GM12878 (cell line): ENCODE measurements at regions not wholly inside any gene's neighbourhood (a gene's known extent, or its start where the extent isn't known, plus 50 kb on each side); places are given as distances from the start of the nearest gene placed in this dataset.
A peak's percentile ranks its signal among the peaks of the same experiment; 100 is the strongest.

Experiments used
- ATF2 ChIP-seq: IDR thresholded peaks from 2 replicates; pipeline ENCODE4 v1.6.1; 2012; ENCODE audit warnings: low read length, inconsistent platforms
- BACH1 ChIP-seq: fragments of 450-650 bp; IDR thresholded peaks from 2 replicates; pipeline ENCODE4 v1.6.1; 2017; ENCODE audit warnings: mild to moderate bottlenecking, borderline replicate concordance
- CHD4 ChIP-seq: fragments of 200-600 bp; sonication (generic); IDR thresholded peaks from 2 replicates; pipeline ENCODE4 v1.6.1; 2016; ENCODE audit warnings: mild to moderate bottlenecking
- CREM ChIP-seq: IDR thresholded peaks from 2 replicates; pipeline ENCODE4 v1.6.1; 2014; ENCODE audit warnings: antibody characterized with exemption, low read depth
- E4F1 ChIP-seq: fragments of 450-650 bp; IDR thresholded peaks from 2 replicates; pipeline ENCODE4 v1.6.1; 2018; ENCODE audit warnings: borderline replicate concordance, mild to moderate bottlenecking; ENCODE audit not compliant: partially characterized antibody
- EED ChIP-seq: sonication (generic); IDR thresholded peaks from 2 replicates; pipeline ENCODE4 v1.6.1; 2016; ENCODE audit warnings: antibody characterized with exemption, low read depth
- FOXM1 ChIP-seq: IDR thresholded peaks from 2 replicates; pipeline ENCODE4 v1.6.1; 2012; ENCODE audit warnings: low read depth, mild to moderate bottlenecking, inconsistent platforms, low read length, moderate library complexity
- KDM1A ChIP-seq: fragments of 200-600 bp; sonication (generic); IDR thresholded peaks from 2 replicates; pipeline ENCODE4 v1.6.1; 2016; ENCODE audit warnings: borderline replicate concordance
- LARP7 ChIP-seq: fragments of 450-650 bp; IDR thresholded peaks from 2 replicates; pipeline ENCODE4 v1.6.1; 2017; ENCODE audit warnings: mild to moderate bottlenecking
- NR2F1 ChIP-seq: fragments of 450-650 bp; conservative IDR thresholded peaks from 2 replicates; pipeline ENCODE4 v1.6.1; 2017; ENCODE audit warnings: mild to moderate bottlenecking
- PAX8 ChIP-seq: fragments of 450-650 bp; IDR thresholded peaks from 2 replicates; pipeline ENCODE4 v1.6.1; 2017; ENCODE audit warnings: mild to moderate bottlenecking, moderate library complexity
- RFX5 ChIP-seq: IDR thresholded peaks from 2 replicates; pipeline ENCODE4 v1.6.1; 2011; ENCODE audit warnings: low read depth, low read length, improper control_type of control experiment
- SMC3 ChIP-seq: IDR thresholded peaks from 2 replicates; pipeline ENCODE4 v1.6.1; 2011; ENCODE audit warnings: low read length, improper control_type of control experiment, borderline replicate concordance
- STAT3 ChIP-seq: IDR thresholded peaks from 2 replicates; pipeline ENCODE4 v1.6.1; 2011; ENCODE audit warnings: low read depth, low read length, improper control_type of control experiment
- SUPT20H ChIP-seq: IDR thresholded peaks from 2 replicates; pipeline ENCODE4 v1.6.1; 2011; ENCODE audit warnings: low read depth, mild to moderate bottlenecking, low read length, moderate library complexity, borderline replicate concordance; ENCODE audit not compliant: control insufficient read depth
- USF1 ChIP-seq: IDR thresholded peaks from 2 replicates; pipeline ENCODE4 v1.6.1; 2011; ENCODE audit warnings: borderline replicate concordance, low read depth, mild to moderate bottlenecking, moderate library complexity, mixed read lengths, low read length; ENCODE audit not compliant: insufficient read depth; ENCODE audit errors: extremely low read length
- YBX1 ChIP-seq: fragments of 450-650 bp; IDR thresholded peaks from 2 replicates; pipeline ENCODE4 v1.6.1; 2016; ENCODE audit warnings: antibody characterized with exemption
- ZBTB11 ChIP-seq: fragments of 450-650 bp; formaldehyde crosslinking; IDR thresholded peaks from 2 replicates; pipeline ENCODE4 v1.5.0; 2022; ENCODE audit warnings: mild to moderate bottlenecking, missing genetic modification characterization
- ZNF24 ChIP-seq: fragments of 450-650 bp; IDR thresholded peaks from 2 replicates; pipeline ENCODE4 v1.6.1; 2017; ENCODE audit warnings: antibody characterized with exemption, mild to moderate bottlenecking
- ZNF384 ChIP-seq: IDR thresholded peaks from 2 replicates; pipeline ENCODE4 v1.6.1; 2012; ENCODE audit warnings: low read depth, mild to moderate bottlenecking, low read length, improper control_type of control experiment, borderline replicate concordance

GRCh38 chr2:56770490-56770889 lies 586.7 kb downstream of the CCDC85A start (continued):
- TF ChIP-seq ZBTB11 (CRISPR knock-in tag) = no peak
- TF ChIP-seq STAT3 = no peak
- no peak for TF ChIP-seq ZNF24
- TF ChIP-seq FOXM1 = no peak
- no peak for TF ChIP-seq KDM1A
- TF ChIP-seq USF1 = no peak
- no peak for TF ChIP-seq SMC3
- TF ChIP-seq LARP7 = no peak
- TF ChIP-seq ZNF384 = no peak
- no peak for TF ChIP-seq SUPT20H
- TF ChIP-seq CREM = 0 out of 2 replicates have a peak, but pooled peaks have one; percentile 37
- TF ChIP-seq NR2F1 = no peak
- TF ChIP-seq BACH1 = no peak
- TF ChIP-seq CHD4 = no peak
- peak; percentile 32; the same call in 1 of the 2 replicates for TF ChIP-seq ATF2
- TF ChIP-seq E4F1 = no peak
- TF ChIP-seq YBX1 = no peak
- no peak for TF ChIP-seq EED
- TF ChIP-seq RFX5 = no peak
- no peak for TF ChIP-seq PAX8
